ENCODE measurements at regions not wholly inside any gene's neighbourhood (a gene's known extent, or its start where the extent isn't known, plus 50 kb on each side); places are given as distances from the start of the nearest gene placed in this dataset.

DNA sequence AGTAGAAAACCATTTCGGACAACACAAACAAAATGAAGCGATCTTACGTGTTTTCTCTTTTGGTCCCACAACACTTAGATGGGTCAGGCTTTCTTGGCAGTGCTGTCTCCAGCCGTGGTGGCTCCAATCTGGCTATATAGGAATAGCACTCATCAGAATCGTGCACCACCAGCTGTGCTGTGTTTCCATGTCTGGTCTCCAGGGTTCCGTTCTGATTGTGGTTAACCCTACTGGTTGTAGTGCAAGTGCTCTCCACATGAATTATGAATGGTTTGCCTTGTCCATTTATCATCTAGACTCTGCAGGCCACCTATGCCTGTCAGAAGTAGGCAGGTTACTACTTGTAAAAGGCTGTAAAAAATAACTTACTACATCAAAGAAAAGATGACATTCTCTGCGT is 536.3 kb downstream of the IQCM start:
- no peaks in the 10 kb centered on the region for H3K36me3 ChIP-seq (ENCODE audit: insufficient read depth, low read length)
- no peaks in the 10 kb centered on the region for H3K79me2 ChIP-seq (ENCODE audit: insufficient read depth, low read length)
- no peak overlapping the region for H3K4me3 ChIP-seq (ENCODE audit: insufficient read depth, low read length)
- H3K4me1 ChIP-seq (ENCODE audit: insufficient read depth, low read length), result no peaks in the 10 kb centered on the region
- no peak overlapping the region for H3K27ac ChIP-seq (ENCODE audit: low read depth, low read length)
- DNase-seq (ENCODE audit: insufficient read length, low spot score, missing footprints), result no peak
- H4K20me1 ChIP-seq (ENCODE audit: insufficient read depth, low read length), result no peaks in the 10 kb centered on the region
- H3K27me3 ChIP-seq (ENCODE audit: insufficient read depth, low read length), result no peaks in the 10 kb centered on the region
- TF ChIP-seq, protein P1, sequence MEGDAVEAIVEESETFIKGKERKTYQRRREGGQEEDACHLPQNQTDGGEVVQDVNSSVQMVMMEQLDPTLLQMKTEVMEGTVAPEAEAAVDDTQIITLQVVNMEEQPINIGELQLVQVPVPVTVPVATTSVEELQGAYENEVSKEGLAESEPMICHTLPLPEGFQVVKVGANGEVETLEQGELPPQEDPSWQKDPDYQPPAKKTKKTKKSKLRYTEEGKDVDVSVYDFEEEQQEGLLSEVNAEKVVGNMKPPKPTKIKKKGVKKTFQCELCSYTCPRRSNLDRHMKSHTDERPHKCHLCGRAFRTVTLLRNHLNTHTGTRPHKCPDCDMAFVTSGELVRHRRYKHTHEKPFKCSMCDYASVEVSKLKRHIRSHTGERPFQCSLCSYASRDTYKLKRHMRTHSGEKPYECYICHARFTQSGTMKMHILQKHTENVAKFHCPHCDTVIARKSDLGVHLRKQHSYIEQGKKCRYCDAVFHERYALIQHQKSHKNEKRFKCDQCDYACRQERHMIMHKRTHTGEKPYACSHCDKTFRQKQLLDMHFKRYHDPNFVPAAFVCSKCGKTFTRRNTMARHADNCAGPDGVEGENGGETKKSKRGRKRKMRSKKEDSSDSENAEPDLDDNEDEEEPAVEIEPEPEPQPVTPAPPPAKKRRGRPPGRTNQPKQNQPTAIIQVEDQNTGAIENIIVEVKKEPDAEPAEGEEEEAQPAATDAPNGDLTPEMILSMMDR (IDR thresholded peaks at IDR 0.05; ENCODE audit: extremely low read depth, low read depth, low read length), result no peak
- H3K9me3 ChIP-seq (ENCODE audit: low read depth, low read length), result no peaks in the 10 kb centered on the region
- H2AFZ ChIP-seq (ENCODE audit: low read length), result no peak overlapping the region
- H3K4me2 ChIP-seq (ENCODE audit: insufficient read depth, low read length), result no peak overlapping the region

DNA sequence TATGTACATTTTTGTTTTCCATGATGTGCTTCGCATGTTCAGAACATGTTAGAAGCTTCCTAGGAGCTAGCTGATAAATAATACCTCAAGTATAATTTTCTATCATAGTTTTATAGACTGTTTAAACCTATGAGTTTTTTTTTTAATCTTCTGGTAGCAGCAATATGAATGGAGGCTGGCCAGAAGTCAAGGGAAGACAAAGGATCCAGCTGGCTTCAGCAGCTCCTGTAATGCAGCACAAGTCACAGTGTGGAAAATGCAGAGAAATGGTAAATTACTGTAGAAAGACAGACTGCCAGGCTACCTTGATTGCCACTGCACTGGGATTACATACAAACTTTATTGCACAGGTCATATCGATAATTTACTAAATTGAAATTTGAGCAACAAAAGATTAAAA is 537.9 kb downstream of the IQCM start:
- Histone ChIP-seq H3K4me1 (ENCODE audit: insufficient read depth, low read length) (no peaks in the 10 kb centered on the region), H3K27me3 (ENCODE audit: insufficient read depth, low read length) (no peaks in the 10 kb centered on the region), H4K20me1 (ENCODE audit: insufficient read depth, low read length) (no peaks in the 10 kb centered on the region), H2AFZ (ENCODE audit: low read length) (no peak overlapping the region), H3K27ac (ENCODE audit: low read depth, low read length) (no peak overlapping the region), H3K36me3 (ENCODE audit: insufficient read depth, low read length) (no peaks in the 10 kb centered on the region), H3K9me3 (ENCODE audit: low read depth, low read length) (no peaks in the 10 kb centered on the region), H3K4me2 (ENCODE audit: insufficient read depth, low read length) (no peak overlapping the region), H3K4me3 (ENCODE audit: insufficient read depth, low read length) (no peak overlapping the region), H3K79me2 (ENCODE audit: insufficient read depth, low read length) (no peaks in the 10 kb centered on the region)
- no peak for DNase-seq (ENCODE audit: insufficient read length, low spot score, missing footprints)
- TF ChIP-seq, protein P1 (IDR thresholded peaks at IDR 0.05; ENCODE audit: extremely low read depth, low read depth, low read length), result no peak

DNA sequence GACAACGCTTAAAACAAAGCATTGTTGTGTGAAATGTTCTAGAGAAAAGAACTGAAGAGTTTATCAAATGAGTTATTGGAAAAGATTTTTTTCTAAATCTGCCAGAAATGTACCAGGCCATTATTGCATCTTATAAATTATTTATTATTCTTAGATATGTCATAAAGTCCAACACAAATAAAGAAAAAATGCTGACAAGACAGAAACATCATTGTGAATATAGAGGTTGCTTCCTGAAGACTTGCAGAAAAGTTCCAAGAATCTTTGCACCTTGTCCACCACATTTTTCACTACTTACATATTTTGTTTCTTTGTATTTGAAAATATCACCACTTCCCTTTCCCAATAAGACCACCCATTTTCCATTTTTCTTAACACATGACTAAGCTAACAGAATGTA is 545.8 kb downstream of the IQCM start:
- H4K20me1 ChIP-seq (ENCODE audit: insufficient read depth, low read length), result no peaks in the 10 kb centered on the region

DNA sequence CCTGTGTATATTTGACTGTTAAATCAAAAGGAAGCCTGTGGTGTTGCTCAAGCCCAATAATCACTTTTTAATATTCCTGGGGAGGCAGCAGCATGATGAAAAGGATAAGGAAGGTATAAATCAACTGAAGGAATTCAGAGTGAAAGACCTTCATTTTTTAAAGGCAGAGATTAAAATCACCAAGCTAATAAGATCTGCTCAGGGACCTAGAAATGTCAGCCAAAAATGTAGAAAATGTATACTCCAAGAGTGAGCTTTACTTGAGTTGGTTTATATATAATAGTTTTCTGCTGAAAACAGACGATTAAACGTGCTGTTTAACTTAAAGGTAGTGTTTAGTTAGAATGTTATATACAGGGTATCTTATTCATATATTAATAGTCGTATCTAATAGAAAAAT is 549.3 kb downstream of the IQCM start:
- TF ChIP-seq, protein P1 (IDR thresholded peaks at IDR 0.05; ENCODE audit: extremely low read depth, low read depth, low read length), result no peak
- Histone ChIP-seq H2AFZ (ENCODE audit: low read length) (no peak overlapping the region), H3K36me3 (ENCODE audit: insufficient read depth, low read length) (no peaks in the 10 kb centered on the region), H3K79me2 (ENCODE audit: insufficient read depth, low read length) (no peaks in the 10 kb centered on the region), H3K27me3 (ENCODE audit: insufficient read depth, low read length) (no peaks in the 10 kb centered on the region), H3K4me1 (ENCODE audit: insufficient read depth, low read length) (no peaks in the 10 kb centered on the region), H4K20me1 (ENCODE audit: insufficient read depth, low read length) (no peaks in the 10 kb centered on the region), H3K9me3 (ENCODE audit: low read depth, low read length) (no peaks in the 10 kb centered on the region), H3K27ac (ENCODE audit: low read depth, low read length) (no peak overlapping the region), H3K4me2 (ENCODE audit: insufficient read depth, low read length) (no peak overlapping the region), H3K4me3 (ENCODE audit: insufficient read depth, low read length) (no peak overlapping the region)
- DNase-seq (ENCODE audit: insufficient read length, low spot score, missing footprints), result no peak

More for the DNA sequence above, 545.8 kb downstream of the IQCM start:
- no peak overlapping the region for H2AFZ ChIP-seq (ENCODE audit: low read length)
- no peak for DNase-seq (ENCODE audit: insufficient read length, low spot score, missing footprints)
- no peak overlapping the region for H3K27ac ChIP-seq (ENCODE audit: low read depth, low read length)
- no peaks in the 10 kb centered on the region for H3K79me2 ChIP-seq (ENCODE audit: insufficient read depth, low read length)
- TF ChIP-seq, protein P1 (IDR thresholded peaks at IDR 0.05; ENCODE audit: extremely low read depth, low read depth, low read length), result no peak
- H3K4me1 ChIP-seq (ENCODE audit: insufficient read depth, low read length), result no peaks in the 10 kb centered on the region
- H3K4me3 ChIP-seq (ENCODE audit: insufficient read depth, low read length), result no peak overlapping the region
- H3K9me3 ChIP-seq (ENCODE audit: low read depth, low read length), result no peaks in the 10 kb centered on the region
- no peak overlapping the region for H3K4me2 ChIP-seq (ENCODE audit: insufficient read depth, low read length)
- no peaks in the 10 kb centered on the region for H3K36me3 ChIP-seq (ENCODE audit: insufficient read depth, low read length)
- H3K27me3 ChIP-seq (ENCODE audit: insufficient read depth, low read length), result no peaks in the 10 kb centered on the region
